Thyroid gland (tissue), 4 donors: ENCODE measurements at regions not wholly inside any gene's neighbourhood (a gene's known extent, or its start where the extent isn't known, plus 50 kb on each side); places are given as distances from the start of the nearest gene placed in this dataset.
"Not testable (repeated sequence)": the region's sequence is repeated elsewhere in the genome, so short reads cannot be mapped to it uniquely, and the experiment has no call there.

Source experiments
- DNase-seq, 2 donors: peaks; one replicate each; pipeline ENCODE4 v3.0.0-alpha.2; 2019
- H3K27ac ChIP-seq, 3 donors: fragments of 200-600 bp; sonication (generic); 1 replicate in 2 of 3; 2 replicates in 1 of 3; pipeline ENCODE4 v1.5.1; 2016 to 2019; ENCODE audit warnings: mild to moderate bottlenecking in 1 of 3, moderate library complexity in 1 of 3
- H3K27me3 ChIP-seq: fragments of 200-600 bp; sonication (generic); one replicate; pipeline ENCODE4 v1.5.1; 2019
- H3K36me3 ChIP-seq, 2 donors: fragments of 200-600 bp; sonication (generic); one replicate each; pipeline ENCODE4 v1.5.1; 2016 to 2019
- H3K4me1 ChIP-seq, 2 donors: fragments of 200-600 bp; sonication (generic); one replicate each; pipeline ENCODE4 v1.5.1; 2017 to 2019
- H3K4me3 ChIP-seq, 3 donors: fragments of 200-600 bp; sonication (generic); replicated peaks in 1 of 3; 1 replicate in 2 of 3; 2 replicates in 1 of 3; pipeline ENCODE4 v1.5.1; 2016; ENCODE audit warnings: mild to moderate bottlenecking in 1 of 3
- H3K9me3 ChIP-seq: fragments of 200-600 bp; sonication (generic); one replicate; pipeline ENCODE4 v1.5.1; 2017
- WGBS, 2 donors: methylation state at CpG; one replicate each; pipeline ENCODE4 v1.1.5; 2017; 5-methylcytosine and 5-hydroxymethylcytosine counted together
- intact Hi-C: fragments of 100-400 bp; cut with DNase I; formaldehyde crosslinking; loops from one replicate; pipeline ENCODE4 v1.15.1; 2023
- TF ChIP-seq, protein P1 (sequence below), 6 experiments: fragments of 200-600 bp in 3 of 6; fragments of 450-650 bp in 3 of 6; sonication (generic) in 3 of 6; IDR thresholded peaks; one replicate each; pipeline ENCODE4 v1.5.1; 2016 to 2019; ENCODE audit warnings: antibody characterized with exemption in 6 of 6, mild to moderate bottlenecking in 2 of 6, inconsistent platforms in 1 of 6, moderate library complexity in 1 of 6

DNA sequence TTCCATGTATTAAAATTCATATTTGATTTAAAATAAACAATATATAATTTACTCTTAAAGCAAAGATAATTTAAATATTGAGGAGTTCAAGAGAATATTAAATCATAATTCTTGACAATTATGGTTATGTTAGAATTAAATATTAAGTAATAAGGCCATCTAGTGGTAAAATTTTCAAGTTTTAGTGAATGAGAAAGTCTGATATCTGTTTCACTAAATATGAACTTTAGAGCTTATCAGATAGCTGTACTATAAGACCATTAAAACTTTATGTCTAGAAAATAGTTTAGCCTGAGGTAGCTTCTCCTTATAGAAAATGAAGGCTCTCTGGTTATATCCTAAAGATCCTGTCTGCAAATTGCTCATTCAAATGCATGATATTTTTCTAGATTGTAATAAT, 152.1 kb upstream of the PRSS12 start:
- H3K4me3 ChIP-seq, intact Hi-C loops, H3K27me3 ChIP-seq: not testable (repeated sequence)

DNA sequence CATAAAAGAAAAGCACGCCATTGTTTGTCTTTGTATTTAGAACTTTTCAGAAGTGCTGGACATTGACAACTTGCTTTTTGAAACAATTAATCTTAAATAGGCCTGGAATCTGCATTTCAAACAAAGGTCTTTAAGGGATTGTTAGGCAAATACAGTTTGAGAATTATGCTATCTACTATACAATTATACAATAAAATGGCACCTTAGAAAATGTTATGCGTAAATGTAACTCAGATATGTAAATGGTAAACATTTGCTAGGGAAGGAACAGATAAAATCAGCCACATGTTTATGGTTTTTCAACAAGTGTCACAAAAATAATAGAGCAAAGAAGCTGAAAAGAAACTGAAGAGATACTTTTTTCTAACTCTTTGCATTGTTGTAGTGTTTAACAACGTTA, 152.7 kb upstream of the PRSS12 start:
- DNase-seq, H3K27me3 ChIP-seq, H3K36me3 ChIP-seq, H3K4me3 ChIP-seq, intact Hi-C loops, H3K27ac ChIP-seq, H3K9me3 ChIP-seq, H3K4me1 ChIP-seq: not testable (repeated sequence)
- WGBS, 2 donors: 77 to 78% methylated on average over 3 of the region's 3 CpGs

More for the DNA sequence above, 152.1 kb upstream of the PRSS12 start:
- H3K27ac ChIP-seq, H3K4me1 ChIP-seq, H3K9me3 ChIP-seq, DNase-seq, H3K36me3 ChIP-seq: not testable (repeated sequence)

DNA sequence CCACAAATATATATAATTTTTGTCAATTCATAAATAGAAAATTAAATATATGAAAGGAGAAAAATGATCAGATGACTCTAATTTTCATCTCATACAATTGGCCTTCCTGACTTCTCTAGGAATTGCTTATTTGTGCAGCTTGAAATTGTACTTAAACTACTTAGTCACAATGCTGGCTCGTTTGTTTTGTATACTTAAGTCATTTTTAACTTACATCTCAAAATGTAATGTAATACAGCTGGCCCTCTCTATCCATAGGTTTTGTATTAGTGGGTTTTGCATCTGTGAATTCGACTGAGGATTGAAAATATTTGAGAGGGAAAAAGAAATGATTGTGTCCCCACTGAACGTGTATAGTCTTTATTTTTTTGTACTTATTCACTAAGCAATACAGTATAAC, 160.1 kb upstream of the PRSS12 start:
- H3K4me3 ChIP-seq, intact Hi-C loops, H3K9me3 ChIP-seq, DNase-seq, H3K27ac ChIP-seq, H3K36me3 ChIP-seq, H3K4me1 ChIP-seq, H3K27me3 ChIP-seq: not testable (repeated sequence)
- 54 to 58% methylated on average over 3 of the region's 3 CpGs for WGBS, 2 donors

DNA sequence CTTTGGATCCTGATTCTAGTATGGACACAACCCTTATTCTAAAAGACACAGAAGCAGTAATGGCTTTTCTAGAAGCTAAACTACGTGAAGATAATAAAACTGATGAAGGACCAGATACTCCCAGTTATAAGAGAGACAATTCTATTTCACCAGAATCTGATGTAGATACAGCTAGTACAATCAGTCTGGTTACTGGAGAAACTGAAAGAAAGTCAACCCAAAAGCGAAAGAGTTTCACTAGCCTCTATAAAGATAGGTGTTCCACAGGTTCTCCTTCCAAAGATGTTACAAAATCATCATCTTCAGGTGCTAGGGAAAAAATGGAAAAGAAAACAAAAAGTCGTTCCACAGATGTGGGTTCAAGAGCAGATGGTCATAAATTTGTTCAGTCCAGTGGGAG, 161.5 kb upstream of the PRSS12 start:
- H3K36me3 ChIP-seq, H3K27ac ChIP-seq, DNase-seq, H3K4me3 ChIP-seq, intact Hi-C loops, H3K4me1 ChIP-seq, H3K27me3 ChIP-seq, H3K9me3 ChIP-seq: not testable (repeated sequence)
- 80 to 88% methylated on average over 2 of the region's 3 CpGs for whole genome bisulfite sequencing, 2 donors

DNA sequence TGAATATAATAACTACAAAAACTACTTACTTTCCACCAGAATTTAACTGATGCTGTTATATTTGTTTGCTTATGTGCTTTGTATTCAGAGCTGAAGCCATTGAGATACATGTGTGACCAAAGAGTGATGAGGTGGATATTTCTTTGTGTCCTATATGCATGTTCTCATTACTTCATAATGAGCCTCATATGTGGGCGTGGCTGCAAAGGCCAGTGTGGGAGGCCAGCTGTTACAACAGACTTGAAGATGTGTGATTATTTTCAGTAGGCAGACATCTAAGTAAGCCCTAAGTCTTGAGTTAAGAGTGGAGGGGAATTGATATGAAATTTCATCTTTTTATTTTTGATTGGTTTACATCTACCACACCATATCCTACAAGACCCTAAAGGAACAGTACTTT, 163.3 kb upstream of the PRSS12 start:
- WGBS, 2 donors: 0 to 42% methylated on average over 1 of the region's 1 CpG
- H3K4me3 ChIP-seq, intact Hi-C loops, H3K4me1 ChIP-seq, H3K27me3 ChIP-seq, H3K9me3 ChIP-seq, H3K36me3 ChIP-seq, H3K27ac ChIP-seq, DNase-seq: not testable (repeated sequence)

DNA sequence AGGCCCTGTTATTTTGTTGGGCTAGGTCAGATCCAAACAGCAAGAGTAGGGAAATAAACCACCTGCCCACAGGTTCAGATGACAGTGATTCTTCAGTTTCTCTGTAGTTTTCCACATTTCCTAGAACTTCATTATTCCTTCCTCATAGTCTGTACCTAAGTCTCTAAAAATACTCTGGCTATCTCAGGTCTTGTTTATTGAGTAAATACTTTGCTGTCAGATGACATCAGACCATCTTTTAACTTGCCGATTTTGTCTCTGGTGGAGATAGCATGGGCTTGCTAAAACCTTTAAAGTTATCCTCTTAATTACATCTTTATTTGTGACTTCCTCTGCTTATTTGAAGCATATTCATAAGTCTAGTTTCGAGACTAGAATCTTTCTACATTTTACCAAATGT, 155.1 kb upstream of the METTL14 start:
- H3K4me3 ChIP-seq, DNase-seq, H3K4me1 ChIP-seq, H3K9me3 ChIP-seq, H3K27ac ChIP-seq, H3K36me3 ChIP-seq, H3K27me3 ChIP-seq, intact Hi-C loops: not testable (repeated sequence)
- 73 to 78% methylated on average over 2 of the region's 2 CpGs for WGBS, 2 donors

DNA sequence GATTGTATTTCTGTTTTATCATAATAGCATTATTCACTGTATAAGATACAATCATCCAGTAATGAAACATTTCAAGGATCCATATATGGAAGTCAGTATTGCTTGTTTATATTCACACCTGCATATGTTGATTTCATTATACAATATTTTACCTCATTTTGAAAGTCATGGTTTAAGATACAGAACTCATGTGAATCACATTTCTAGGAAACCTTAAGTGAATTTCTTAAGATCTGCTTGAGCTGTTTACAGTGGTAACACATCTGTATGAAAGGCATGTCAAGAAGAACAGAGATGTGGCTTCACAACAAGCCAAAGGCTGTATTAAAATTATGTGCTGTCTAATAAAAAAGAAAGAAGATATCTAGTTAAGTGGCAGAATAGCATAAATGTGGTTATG, 153.2 kb upstream of the METTL14 start:
- DNase-seq, intact Hi-C loops, H3K36me3 ChIP-seq, H3K27ac ChIP-seq, H3K27me3 ChIP-seq, H3K9me3 ChIP-seq, H3K4me3 ChIP-seq, H3K4me1 ChIP-seq: not testable (repeated sequence)

DNA sequence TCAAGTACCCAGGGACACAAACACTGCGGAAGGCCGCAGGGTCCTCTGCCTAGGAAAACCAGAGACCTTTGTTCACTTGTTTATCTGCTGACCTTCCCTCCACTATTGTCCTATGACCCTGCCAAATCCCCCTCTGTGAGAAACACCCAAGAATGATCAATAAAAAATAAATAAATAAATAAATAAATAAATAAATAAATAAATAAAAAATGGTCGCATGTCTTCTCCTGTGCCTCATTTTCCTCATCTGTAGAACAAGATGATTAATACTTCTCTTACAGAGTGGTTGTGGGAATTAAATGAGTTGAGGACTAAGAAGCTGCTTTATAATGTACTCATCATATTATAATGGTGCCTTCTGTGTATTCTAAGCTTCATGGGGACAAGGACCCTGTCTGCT, 149.4 kb upstream of the METTL14 start:
- H3K27ac ChIP-seq, DNase-seq, H3K4me1 ChIP-seq, H3K4me3 ChIP-seq, intact Hi-C loops, H3K27me3 ChIP-seq, H3K9me3 ChIP-seq, H3K36me3 ChIP-seq: not testable (repeated sequence)
- WGBS, 2 donors: 44 to 60% methylated on average over 2 to 3 of the region's 3 CpGs

DNA sequence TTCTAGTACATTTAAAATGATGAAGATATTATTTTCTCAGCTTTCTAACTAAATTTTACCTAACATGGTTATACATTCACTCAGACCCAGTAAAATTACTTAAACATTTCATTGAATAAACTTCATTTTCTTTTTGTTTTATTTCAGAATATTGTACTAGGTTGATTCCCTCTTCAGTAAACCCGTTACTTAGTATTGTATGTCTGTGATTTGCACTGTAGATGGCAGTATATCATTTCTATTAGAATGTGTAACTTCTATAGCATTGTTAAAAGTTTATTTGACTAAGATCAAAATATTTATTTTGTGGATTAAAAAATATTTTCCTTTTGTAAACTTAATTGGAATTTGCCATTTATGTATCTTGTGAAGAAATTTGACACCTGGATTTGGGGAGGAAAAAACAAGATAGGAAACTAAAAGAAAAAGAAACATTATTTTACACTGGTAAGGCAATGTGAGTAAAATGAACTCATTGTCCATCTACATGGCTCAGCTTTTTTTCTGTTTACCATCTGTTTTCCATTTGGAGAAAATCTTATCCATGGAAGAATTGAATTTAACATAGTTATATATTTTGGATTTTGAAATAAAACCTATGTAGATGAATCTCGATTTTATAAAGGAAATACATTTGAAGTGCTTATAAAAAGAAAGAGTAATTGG, 145.6 kb upstream of the METTL14 start:
- intact Hi-C loops, DNase-seq, H3K4me1 ChIP-seq, H3K4me3 ChIP-seq, H3K27me3 ChIP-seq, H3K36me3 ChIP-seq, H3K9me3 ChIP-seq, H3K27ac ChIP-seq: not testable (repeated sequence)
- TF ChIP-seq, protein P1, sequence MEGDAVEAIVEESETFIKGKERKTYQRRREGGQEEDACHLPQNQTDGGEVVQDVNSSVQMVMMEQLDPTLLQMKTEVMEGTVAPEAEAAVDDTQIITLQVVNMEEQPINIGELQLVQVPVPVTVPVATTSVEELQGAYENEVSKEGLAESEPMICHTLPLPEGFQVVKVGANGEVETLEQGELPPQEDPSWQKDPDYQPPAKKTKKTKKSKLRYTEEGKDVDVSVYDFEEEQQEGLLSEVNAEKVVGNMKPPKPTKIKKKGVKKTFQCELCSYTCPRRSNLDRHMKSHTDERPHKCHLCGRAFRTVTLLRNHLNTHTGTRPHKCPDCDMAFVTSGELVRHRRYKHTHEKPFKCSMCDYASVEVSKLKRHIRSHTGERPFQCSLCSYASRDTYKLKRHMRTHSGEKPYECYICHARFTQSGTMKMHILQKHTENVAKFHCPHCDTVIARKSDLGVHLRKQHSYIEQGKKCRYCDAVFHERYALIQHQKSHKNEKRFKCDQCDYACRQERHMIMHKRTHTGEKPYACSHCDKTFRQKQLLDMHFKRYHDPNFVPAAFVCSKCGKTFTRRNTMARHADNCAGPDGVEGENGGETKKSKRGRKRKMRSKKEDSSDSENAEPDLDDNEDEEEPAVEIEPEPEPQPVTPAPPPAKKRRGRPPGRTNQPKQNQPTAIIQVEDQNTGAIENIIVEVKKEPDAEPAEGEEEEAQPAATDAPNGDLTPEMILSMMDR (IDR thresholded peaks at IDR 0.05): peak in 2 of 6 experiments; percentile 9 to 24
- 46% methylated on average over 2 of the region's 2 CpGs for WGBS, 2 donors

DNA sequence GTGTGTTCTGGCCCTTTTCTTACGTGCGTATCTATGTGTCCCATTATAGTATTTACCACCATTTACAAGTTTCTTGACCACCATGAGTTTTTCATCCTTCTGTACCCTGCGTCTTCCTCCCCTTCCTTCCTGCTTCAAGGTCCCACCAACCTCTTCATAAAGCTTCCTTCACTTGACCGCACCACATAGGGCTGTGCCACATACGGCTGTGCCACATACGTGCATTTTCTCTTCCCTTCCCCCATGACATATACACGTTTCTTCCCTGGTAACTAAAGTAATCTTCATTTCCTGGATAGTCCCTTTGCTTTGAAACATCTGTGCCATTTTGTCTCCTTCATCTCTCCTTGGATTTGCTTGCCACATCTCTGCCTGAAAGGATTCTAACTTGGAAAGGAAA, 128.6 kb upstream of the METTL14 start:
- H3K27ac ChIP-seq, H3K27me3 ChIP-seq, H3K36me3 ChIP-seq, intact Hi-C loops, H3K4me1 ChIP-seq, DNase-seq, H3K4me3 ChIP-seq, H3K9me3 ChIP-seq: not testable (repeated sequence)
- 81 to 91% methylated on average over 7 of the region's 7 CpGs for WGBS, 2 donors
